ENCODE measurements at regions not wholly inside any gene's neighbourhood (a gene's known extent, or its start where the extent isn't known, plus 50 kb on each side); places are given as distances from the start of the nearest gene placed in this dataset.

DNA sequence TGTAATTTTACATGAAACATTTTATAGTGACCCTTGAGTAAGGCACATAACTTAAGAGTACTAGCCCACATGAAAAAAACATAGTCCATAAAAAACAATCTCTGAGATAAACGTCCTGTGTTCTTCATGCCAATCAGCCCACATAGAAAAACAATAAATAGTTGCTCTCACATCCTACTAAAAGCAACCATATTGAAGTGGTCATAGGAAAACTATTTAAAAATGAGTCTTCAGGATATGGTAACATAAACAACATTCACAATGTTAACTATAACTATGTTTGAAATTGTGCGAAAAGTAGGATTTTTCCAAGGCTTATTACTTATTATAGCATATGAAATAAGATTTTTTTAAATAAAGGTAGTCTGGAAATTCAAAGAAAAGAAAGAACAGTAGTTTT lies 77.1 kb upstream of the EPHA5 start:
- DNase-seq (ENCODE audit: low spot score) = no peak

DNA sequence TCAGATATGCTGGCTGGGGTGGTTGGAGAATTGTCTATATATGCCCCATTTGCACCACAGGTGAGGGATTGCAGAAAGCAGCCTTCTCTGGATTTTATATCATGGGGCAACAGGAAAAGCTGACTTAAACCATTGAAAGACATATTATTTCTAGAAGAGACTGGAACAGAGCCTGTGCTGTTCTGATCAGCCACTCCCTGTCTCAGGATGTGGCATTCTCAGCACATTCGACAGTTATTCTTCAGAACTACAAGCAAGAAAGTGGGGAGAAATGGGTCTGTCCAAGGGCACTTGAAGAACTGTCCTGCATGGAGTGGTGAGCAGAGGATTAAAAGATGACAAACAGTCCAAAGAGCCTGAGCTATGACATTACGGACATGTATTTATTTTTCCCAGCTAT lies 67.8 kb upstream of the EPHA5 start:
- DNase-seq (ENCODE audit: low spot score) = no peak

GRCh38 chr4:65737672-65738071 lies 67.4 kb upstream of the EPHA5 start:
- no peak for DNase-seq (ENCODE audit: low spot score)

DNA sequence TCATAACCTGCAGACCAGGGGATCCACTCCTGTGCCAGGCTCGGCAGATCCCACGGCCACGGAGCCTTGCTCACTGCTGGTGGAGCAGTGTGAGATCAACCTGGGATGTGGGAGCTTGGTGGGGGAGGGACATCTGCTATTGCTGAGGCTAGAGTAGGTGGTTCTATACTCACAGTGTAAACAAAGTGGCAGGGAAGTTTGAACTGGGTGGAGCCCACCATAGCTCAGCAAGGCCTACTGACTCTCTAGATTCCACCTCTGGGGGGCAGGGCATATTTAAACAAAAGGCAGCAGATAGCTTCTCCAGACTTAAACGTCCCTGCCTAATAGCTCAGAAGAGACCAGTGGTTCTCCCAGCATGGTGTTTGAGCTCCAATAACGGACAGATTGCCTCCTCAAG lies 54.7 kb upstream of the EPHA5 start:
- no peak for DNase-seq (ENCODE audit: low spot score)

Data from iPS-NIHi11 (cell line).